DND-41 (cell line): ENCODE measurements at regions not wholly inside any gene's neighbourhood (a gene's known extent, or its start where the extent isn't known, plus 50 kb on each side); places are given as distances from the start of the nearest gene placed in this dataset.

Source experiments
- ATAC-seq: fragments of 200-7000 bp; cut with Tn5 transposase; 3 replicates; pipeline ENCODE4 v1.9.1; 2021; ENCODE audit warnings: low read depth; ENCODE audit not compliant: insufficient read depth
- DNase-seq: peaks from one replicate; pipeline ENCODE4 v3.0.0-alpha.2; 2020
- H2AFZ ChIP-seq: 2 replicates; pipeline ENCODE4 v1.6.0; 2012; ENCODE audit warnings: low read depth, low read length
- H3K27ac ChIP-seq: 2 replicates; pipeline ENCODE4 v1.5.1; 2012; ENCODE audit warnings: low read length, inconsistent platforms
- H3K27me3 ChIP-seq: fragments of 200-600 bp; sonication (generic); 2 replicates; pipeline ENCODE4 v1.6.0; 2012; ENCODE audit warnings: low read length, mild to moderate bottlenecking, inconsistent platforms; ENCODE audit not compliant: insufficient read depth, poor library complexity
- H3K36me3 ChIP-seq: 2 replicates; pipeline ENCODE4 v1.5.1; 2012; ENCODE audit warnings: low read length, inconsistent platforms; ENCODE audit not compliant: insufficient read depth
- H3K4me1 ChIP-seq: 2 replicates; pipeline ENCODE4 v1.5.1; 2012; ENCODE audit warnings: mild to moderate bottlenecking, low read length; ENCODE audit not compliant: insufficient read depth
- H3K4me2 ChIP-seq: 2 replicates; pipeline ENCODE4 v1.6.0; 2012; ENCODE audit warnings: mild to moderate bottlenecking, moderate library complexity, low read length, inconsistent platforms; ENCODE audit not compliant: insufficient read depth
- H3K4me3 ChIP-seq, 2 experiments: fragments of 200-600 bp in 1 of 2; shearing (Covaris generic) in 1 of 2; 2 replicates each; pipeline ENCODE4 v1.5.1; 2012 to 2016; ENCODE audit warnings: inconsistent platforms in 2 of 2, low read length in 2 of 2, mild to moderate bottlenecking in 2 of 2, low read depth in 1 of 2, moderate library complexity in 1 of 2
- H3K79me2 ChIP-seq: 2 replicates; pipeline ENCODE4 v1.6.0; 2012; ENCODE audit warnings: low read length, inconsistent platforms; ENCODE audit not compliant: insufficient read depth
- H3K9ac ChIP-seq: 2 replicates; pipeline ENCODE4 v1.6.0; 2012; ENCODE audit warnings: low read depth, mild to moderate bottlenecking, inconsistent platforms, low read length, moderate library complexity
- H3K9me3 ChIP-seq: 2 replicates; pipeline ENCODE4 v1.5.1; 2012; ENCODE audit warnings: low read length, moderate library complexity, mild to moderate bottlenecking, inconsistent platforms; ENCODE audit not compliant: insufficient read depth, severe bottlenecking
- H4K20me1 ChIP-seq: 2 replicates; pipeline ENCODE4 v1.6.0; 2012; ENCODE audit warnings: low read length; ENCODE audit not compliant: insufficient read depth
- CTCF ChIP-seq: IDR thresholded peaks from 2 replicates; pipeline ENCODE4 v1.5.1; 2012; ENCODE audit warnings: borderline replicate concordance, low read length, moderate library complexity, mild to moderate bottlenecking; ENCODE audit not compliant: poor library complexity, severe bottlenecking; ENCODE audit errors: extremely low read depth
- EZH2 ChIP-seq: IDR thresholded peaks from 3 replicates; pipeline ENCODE4 v1.6.1; 2012; ENCODE audit warnings: borderline replicate concordance, low read depth, mild to moderate bottlenecking, moderate library complexity, low read length, inconsistent platforms; ENCODE audit not compliant: severe bottlenecking

- Histone ChIP-seq H2AFZ (no peak overlapping the region), H3K4me3 (no peak overlapping the region), H4K20me1 (no peaks in the 10 kb centered on the region), H3K27me3 (no peaks in the 10 kb centered on the region), H3K4me2 (no peak overlapping the region), H3K4me1 (no peaks in the 10 kb centered on the region), H3K9me3 (no peaks in the 10 kb centered on the region), H3K79me2 (no peaks in the 10 kb centered on the region), H3K36me3 (no peaks in the 10 kb centered on the region), H3K9ac (no peak overlapping the region), H3K27ac (no peak overlapping the region)
- no peak for TF ChIP-seq EZH2
- TF ChIP-seq CTCF = no peak
- ATAC-seq (no peak), DNase-seq (no peak)
Observed at GRCh38 chr5:112006721-112007120, 249.7 kb upstream of the NREP start.

- H3K9ac ChIP-seq = no peak overlapping the region
- no peak overlapping the region for H3K4me2 ChIP-seq
- H3K9me3 ChIP-seq = no peaks in the 10 kb centered on the region
- no peaks in the 10 kb centered on the region for H3K27me3 ChIP-seq
- no peak for ATAC-seq
- H3K4me1 ChIP-seq = no peaks in the 10 kb centered on the region
- H4K20me1 ChIP-seq = no peaks in the 10 kb centered on the region
- H3K36me3 ChIP-seq = no peaks in the 10 kb centered on the region
- H3K27ac ChIP-seq = no peak overlapping the region
- H3K79me2 ChIP-seq = no peaks in the 10 kb centered on the region
- H3K4me3 ChIP-seq = no peak overlapping the region
- no peak for DNase-seq
- no peak for TF ChIP-seq CTCF
- TF ChIP-seq EZH2 = no peak
- no peak overlapping the region for H2AFZ ChIP-seq
Observed at GRCh38 chr5:112005623-112005930, 248.6 kb upstream of the NREP start.

GRCh38 chr5:112004867-112005622 is 248.1 kb upstream of the NREP start:
- no peak overlapping the region for H3K27ac ChIP-seq
- no peak for TF ChIP-seq CTCF
- no peak for TF ChIP-seq EZH2
- no peak overlapping the region for H3K9ac ChIP-seq
- no peaks in the 10 kb centered on the region for H4K20me1 ChIP-seq
- H3K4me2 ChIP-seq = no peak overlapping the region
- H3K4me3 ChIP-seq = no peak overlapping the region
- no peak for DNase-seq
- H3K4me1 ChIP-seq = no peaks in the 10 kb centered on the region
- H3K9me3 ChIP-seq = no peaks in the 10 kb centered on the region
- no peaks in the 10 kb centered on the region for H3K36me3 ChIP-seq
- H3K79me2 ChIP-seq = no peaks in the 10 kb centered on the region
- H3K27me3 ChIP-seq = no peaks in the 10 kb centered on the region
- no peak for ATAC-seq
- no peak overlapping the region for H2AFZ ChIP-seq

- ATAC-seq (no peak), DNase-seq (no peak)
- no peaks in the 10 kb centered on the region for H3K79me2 ChIP-seq
- no peak for TF ChIP-seq EZH2
- TF ChIP-seq CTCF = no peak
- H3K9ac ChIP-seq = no peak overlapping the region
- no peaks in the 10 kb centered on the region for H3K4me1 ChIP-seq
- H3K4me2 ChIP-seq = no peak overlapping the region
- no peaks in the 10 kb centered on the region for H4K20me1 ChIP-seq
- H3K4me3 ChIP-seq = no peak overlapping the region
- H3K27ac ChIP-seq = no peak overlapping the region
- no peak overlapping the region for H2AFZ ChIP-seq
- H3K9me3 ChIP-seq = no peaks in the 10 kb centered on the region
- no peaks in the 10 kb centered on the region for H3K36me3 ChIP-seq
- no peaks in the 10 kb centered on the region for H3K27me3 ChIP-seq
Observed at GRCh38 chr5:112002376-112002775, 245.4 kb upstream of the NREP start.
